HepG2 (cell line): ENCODE measurements at regions not wholly inside any gene's neighbourhood (a gene's known extent, or its start where the extent isn't known, plus 50 kb on each side); places are given as distances from the start of the nearest gene placed in this dataset.

ENCODE experiments used
- ATAC-seq: fragments of 200-7000 bp; cut with Tn5 transposase; 3 replicates; pipeline ENCODE4 v1.9.1; 2020; ENCODE audit warnings: mild to moderate bottlenecking, moderate library complexity
- BruUV-seq: library from RNA; stranded (reverse); fragments of 400-500 nt; replicated peaks from 2 replicates; lab custom pipeline; 2021; lab: Mats Ljungman, UMichigan
- CTCF ChIA-PET: fragments of 300-600 bp; formaldehyde crosslinking; extraction: SDS; loops from one replicate; lab custom pipeline; 2021; ENCODE audit warnings: low total read pairs, inconsistent platforms, low intra/inter-chr PET ratio; lab: Yijun Ruan, JAX
- POLR2A ChIA-PET: fragments of 350-600 bp; sonication (Branson Sonifier 250); formaldehyde crosslinking; loops from one replicate; lab custom pipeline; 2020; ENCODE audit warnings: antibody characterized with exemption, inconsistent platforms; lab: Yijun Ruan, JAX
- DNase-seq: peaks from one replicate; pipeline ENCODE4 v3.0.0-alpha.2; 2015; ENCODE audit warnings: low spot score
- FAIRE-seq: peaks from 3 replicates; lab custom pipeline; 2011; peaks lifted over from hg19 to GRCh38; lab: Jason Lieb, UNC
- H2AFZ ChIP-seq: one replicate; pipeline ENCODE4 v1.6.1; 2011; ENCODE audit warnings: low read length, inconsistent platforms
- H3K27ac ChIP-seq: fragments of 300-600 bp; 3 replicates; pipeline ENCODE4 v1.8.0; 2011; ENCODE audit warnings: mixed run types, mild to moderate bottlenecking, mixed read lengths, low read length, inconsistent platforms; ENCODE audit not compliant: insufficient read depth; ENCODE audit errors: extremely low read length
- H3K27me3 ChIP-seq, 2 experiments: fragments of 200-600 bp in 1 of 2; 2 replicates in 1 of 2; 3 replicates in 1 of 2; pipeline versions ENCODE4 v1.6.0 to v1.8.0; 2011; ENCODE audit warnings: low read length in 2 of 2, mild to moderate bottlenecking in 2 of 2, moderate library complexity in 2 of 2, inconsistent platforms in 1 of 2; ENCODE audit not compliant: insufficient read depth in 2 of 2, control insufficient read depth in 1 of 2
- H3K36me3 ChIP-seq, 2 experiments: fragments of 200-600 bp in 1 of 2; replicated peaks in 1 of 2; 2 replicates in 1 of 2; 3 replicates in 1 of 2; pipeline versions ENCODE4 v1.5.1 to v1.8.0; 2011; ENCODE audit warnings: low read length in 2 of 2, inconsistent platforms in 1 of 2; ENCODE audit not compliant: insufficient read depth in 2 of 2, control insufficient read depth in 1 of 2
- H3K4me1 ChIP-seq: 2 replicates; pipeline ENCODE4 v1.5.1; 2012; ENCODE audit warnings: low read length, inconsistent platforms; ENCODE audit not compliant: insufficient read depth
- H3K4me2 ChIP-seq: 2 replicates; pipeline ENCODE4 v1.6.0; 2011; ENCODE audit warnings: low read depth, low read length, inconsistent platforms
- H3K4me3 ChIP-seq, 3 experiments: fragments of 200-600 bp in 1 of 3; sonication (generic), shearing (Covaris generic) in 1 of 3; replicated peaks in 1 of 3; 2 replicates each; pipeline ENCODE4 v1.5.1; 2011 to 2016; ENCODE audit warnings: low read length in 3 of 3, inconsistent platforms in 2 of 3, low read depth in 2 of 3, mild to moderate bottlenecking in 2 of 3, control low read depth in 1 of 3, mixed read lengths in 1 of 3; ENCODE audit not compliant: insufficient read depth in 1 of 3
- H3K79me2 ChIP-seq: one replicate; pipeline ENCODE4 v1.6.1; 2011; ENCODE audit warnings: low read length, inconsistent platforms; ENCODE audit not compliant: insufficient read depth
- H3K9ac ChIP-seq: 2 replicates; pipeline ENCODE4 v1.6.0; 2011; ENCODE audit warnings: mild to moderate bottlenecking, low read depth, low read length, inconsistent platforms; ENCODE audit not compliant: insufficient read depth
- H3K9me3 ChIP-seq: 2 replicates; pipeline ENCODE4 v1.5.1; 2012; ENCODE audit warnings: mild to moderate bottlenecking, low read length
- H4K20me1 ChIP-seq: 2 replicates; pipeline ENCODE4 v1.6.0; 2011; ENCODE audit warnings: inconsistent platforms, mild to moderate bottlenecking, low read length, moderate library complexity; ENCODE audit not compliant: insufficient read depth
- ELF1 ChIP-seq: sonication (generic); formaldehyde crosslinking; IDR thresholded peaks from 2 replicates; pipeline ENCODE4 v1.4.0; 2020; ENCODE audit warnings: missing genetic modification reagents
- FIP1L1 ChIP-seq: fragments of 200-400 bp; formaldehyde crosslinking; IDR thresholded peaks from 2 replicates; pipeline ENCODE4 v1.6.1; 2018; ENCODE audit warnings: low read depth, mild to moderate bottlenecking, low read length, moderate library complexity, borderline replicate concordance; ENCODE audit not compliant: insufficient read depth
- FOSL2 ChIP-seq: sonication (generic); formaldehyde crosslinking; IDR thresholded peaks from 2 replicates; pipeline ENCODE4 v1.4.0; 2020; ENCODE audit warnings: missing genetic modification reagents
- FOXM1 ChIP-seq: sonication (generic); formaldehyde crosslinking; IDR thresholded peaks from 2 replicates; pipeline ENCODE4 v1.5.0; 2020; ENCODE audit warnings: missing genetic modification reagents
- FOXO1 ChIP-seq: sonication (generic); formaldehyde crosslinking; IDR thresholded peaks from 2 replicates; pipeline ENCODE4 v1.4.0; 2020; ENCODE audit warnings: missing genetic modification reagents
- FOXP1 ChIP-seq, 2 experiments: fragments of 450-650 bp in 1 of 2; IDR thresholded peaks; 2 replicates each; pipeline ENCODE4 v1.6.1; 2017 to 2018; ENCODE audit warnings: antibody characterized with exemption in 1 of 2
- HOMEZ ChIP-seq: IDR thresholded peaks from 2 replicates; pipeline ENCODE4 v1.6.1; 2016; ENCODE audit warnings: low read depth
- KDM5A ChIP-seq: fragments of 200-600 bp; sonication (generic); IDR thresholded peaks from 2 replicates; pipeline ENCODE4 v1.7.0; 2018; ENCODE audit warnings: antibody characterized with exemption, mild to moderate bottlenecking, low read length, borderline replicate concordance
- MLLT10 ChIP-seq: sonication (generic); formaldehyde crosslinking; IDR thresholded peaks from 2 replicates; pipeline ENCODE4 v1.4.0; 2020; ENCODE audit warnings: missing genetic modification reagents
- MXD3 ChIP-seq: IDR thresholded peaks from 2 replicates; pipeline ENCODE4 v1.6.1; 2016; ENCODE audit warnings: mild to moderate bottlenecking, missing biosample characterization, missing genetic modification reagents
- NFE2 ChIP-seq: sonication (generic); formaldehyde crosslinking; IDR thresholded peaks from 2 replicates; pipeline ENCODE4 v1.4.0; 2020; ENCODE audit warnings: missing genetic modification reagents
- REL ChIP-seq: sonication (generic); formaldehyde crosslinking; conservative IDR thresholded peaks from 2 replicates; pipeline ENCODE4 v1.8.0; 2022; ENCODE audit warnings: mild to moderate bottlenecking, missing genetic modification reagents, moderate library complexity
- ZNF318 ChIP-seq: sonication (generic); formaldehyde crosslinking; IDR thresholded peaks from 2 replicates; pipeline ENCODE4 v1.4.0; 2020; ENCODE audit warnings: mild to moderate bottlenecking, missing genetic modification reagents
- ZNF432 ChIP-seq: sonication (generic); formaldehyde crosslinking; IDR thresholded peaks from 2 replicates; pipeline ENCODE4 v1.5.0; 2020; ENCODE audit warnings: missing genetic modification reagents, mild to moderate bottlenecking, borderline replicate concordance
- WGBS: methylation state at CpG from one replicate; pipeline ENCODE4 v1.1.6; 2017; ENCODE audit warnings: low lambda C conversion rate; 5-methylcytosine and 5-hydroxymethylcytosine counted together
- in situ Hi-C: cut with HindIII; loops from 2 replicates; pipeline ENCODE4 v1.10.0; 2017; ENCODE audit warnings: low pct_unique_long_range_greater_than_20kb; ENCODE audit not compliant: extremely low pct_ligation_motif_present
- intact Hi-C: fragments of 100-400 bp; cut with micrococcal nuclease; formaldehyde crosslinking; loops from one replicate; pipeline ENCODE4 v1.10.0; 2022; ENCODE audit not compliant: unreplicated experiment

- POLR2A ChIA-PET: no interaction called here
- in situ Hi-C loops: no loop called here
These were observed 93.2 kb downstream of the SHOX start for GRCh38 chrX:723781-724180.

More at GRCh38 chrX:723781-724180, 93.2 kb downstream of the SHOX start:
- no peak overlapping the region for H3K9ac ChIP-seq
- H4K20me1 ChIP-seq: no peaks in the 10 kb centered on the region
- no peaks in the 10 kb centered on the region for H3K4me1 ChIP-seq
- no peak for ATAC-seq
- H3K4me2 ChIP-seq: no peak overlapping the region
- H3K27me3 ChIP-seq: no peaks in the 10 kb centered on the region
- TF ChIP-seq ZNF318 (no peak), HOMEZ (CRISPR knock-in tag) (no peak), ZNF432 (CRISPR knock-in tag) (no peak), KDM5A (no peak), FOXO1 (CRISPR knock-in tag) (no peak), FIP1L1 (no peak), FOXP1 (IDR thresholded peaks at IDR 0.05) (no peak), FOXP1 (CRISPR knock-in tag; IDR thresholded peaks at IDR 0.05) (no peak), MXD3 (CRISPR knock-in tag) (no peak), FOXM1 (no peak), FOSL2 (CRISPR knock-in tag) (no peak), MLLT10 (CRISPR knock-in tag) (no peak), ELF1 (CRISPR knock-in tag) (no peak), REL (no peak), NFE2 (CRISPR knock-in tag) (no peak)
- intact Hi-C loops: no loop called here
- no peaks in the 10 kb centered on the region for H3K79me2 ChIP-seq
- no peaks in the 10 kb centered on the region for H3K36me3 ChIP-seq
- BruUV-seq: no TSS peak
- H2AFZ ChIP-seq: no peak overlapping the region
- no peak for FAIRE-seq
- H3K27ac ChIP-seq: no peak overlapping the region
- no peak overlapping the region for H3K4me3 ChIP-seq
- 40% methylated on average over 5 of the region's 6 CpGs for WGBS
- no peak for DNase-seq
- CTCF ChIA-PET: no interaction called here
- peaks cover 14% of the 10 kb centered on the region for H3K9me3 ChIP-seq
